KMS-11 (cell line): ENCODE measurements at regions not wholly inside any gene's neighbourhood (a gene's known extent, or its start where the extent isn't known, plus 50 kb on each side); places are given as distances from the start of the nearest gene placed in this dataset.

Source experiments
- H2AFZ ChIP-seq: fragments of 200-600 bp; sonication (generic); 2 replicates; pipeline ENCODE4 v1.6.1; 2016; ENCODE audit warnings: antibody characterized with exemption, mixed run types, low read depth
- H3K27ac ChIP-seq: fragments of 200-600 bp; sonication (generic); 2 replicates; pipeline ENCODE4 v1.6.1; 2016; ENCODE audit warnings: mild to moderate bottlenecking, mixed run types
- H3K27me3 ChIP-seq: fragments of 200-600 bp; sonication (generic); 2 replicates; pipeline ENCODE4 v1.6.1; 2017; ENCODE audit warnings: mild to moderate bottlenecking, low read depth, mixed run types, moderate library complexity; ENCODE audit not compliant: insufficient read depth
- H3K36me3 ChIP-seq: fragments of 200-600 bp; sonication (generic); 2 replicates; pipeline ENCODE4 v1.6.1; 2017; ENCODE audit warnings: mild to moderate bottlenecking, mixed run types; ENCODE audit not compliant: insufficient read depth
- H3K4me1 ChIP-seq: fragments of 200-600 bp; sonication (generic); 2 replicates; pipeline ENCODE4 v1.6.1; 2016; ENCODE audit warnings: mild to moderate bottlenecking, low read depth, mixed run types; ENCODE audit not compliant: poor library complexity, severe bottlenecking
- H3K4me2 ChIP-seq: fragments of 200-600 bp; sonication (generic); 2 replicates; pipeline ENCODE4 v1.7.0; 2016; ENCODE audit warnings: mild to moderate bottlenecking, mixed run types
- H3K4me3 ChIP-seq: fragments of 200-600 bp; sonication (generic); IDR thresholded peaks from 2 replicates; pipeline ENCODE4 v1.6.1; 2017; ENCODE audit warnings: low read depth, low read length, mixed read lengths; ENCODE audit not compliant: insufficient read depth
- H3K79me2 ChIP-seq: fragments of 200-600 bp; sonication (generic); 2 replicates; pipeline ENCODE4 v1.6.1; 2016; ENCODE audit warnings: low read depth, mixed run types; ENCODE audit not compliant: insufficient read depth
- H3K9ac ChIP-seq: fragments of 200-600 bp; sonication (generic); 2 replicates; pipeline ENCODE4 v1.6.1; 2016; ENCODE audit warnings: mild to moderate bottlenecking, mixed run types
- H4K20me1 ChIP-seq: fragments of 200-600 bp; sonication (generic); 2 replicates; pipeline ENCODE4 v1.6.1; 2016; ENCODE audit warnings: mild to moderate bottlenecking, mixed run types; ENCODE audit not compliant: insufficient read depth
- TF ChIP-seq, protein P1 (sequence below): fragments of 200-600 bp; sonication (generic); conservative IDR thresholded peaks from 2 replicates; pipeline ENCODE4 v1.6.1; 2017; ENCODE audit warnings: low read depth, mild to moderate bottlenecking, antibody characterized with exemption, low read length, moderate library complexity, mixed read lengths

DNA sequence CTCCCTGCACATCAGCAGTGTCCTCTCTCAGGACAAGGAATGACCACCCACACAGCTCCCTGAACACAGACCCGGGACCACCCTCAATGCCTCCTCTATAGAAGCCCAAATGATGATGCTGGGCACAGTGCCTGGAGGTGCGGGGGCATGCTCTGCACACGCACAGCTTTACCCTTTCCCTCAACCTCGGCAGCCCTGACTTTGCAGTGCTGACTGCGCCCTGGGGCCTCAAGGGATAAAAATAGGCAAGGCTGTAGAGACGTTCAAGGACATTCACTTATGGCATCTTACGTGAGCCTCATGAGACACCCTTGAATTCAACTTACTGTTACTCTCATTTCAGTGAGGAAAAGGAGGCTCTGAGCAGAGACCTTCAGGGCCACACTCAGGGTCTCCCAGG is 521.6 kb upstream of the MGMT start:
- Histone ChIP-seq H3K27ac (no peak overlapping the region), H4K20me1 (no peaks in the 10 kb centered on the region), H3K9ac (no peak overlapping the region), H3K4me2 (no peak overlapping the region), H3K4me1 (no peaks in the 10 kb centered on the region), H2AFZ (no peak overlapping the region), H3K36me3 (no peaks in the 10 kb centered on the region), H3K79me2 (no peaks in the 10 kb centered on the region), H3K4me3 (no peak overlapping the region), H3K27me3 (no peaks in the 10 kb centered on the region)
- TF ChIP-seq, protein P1, sequence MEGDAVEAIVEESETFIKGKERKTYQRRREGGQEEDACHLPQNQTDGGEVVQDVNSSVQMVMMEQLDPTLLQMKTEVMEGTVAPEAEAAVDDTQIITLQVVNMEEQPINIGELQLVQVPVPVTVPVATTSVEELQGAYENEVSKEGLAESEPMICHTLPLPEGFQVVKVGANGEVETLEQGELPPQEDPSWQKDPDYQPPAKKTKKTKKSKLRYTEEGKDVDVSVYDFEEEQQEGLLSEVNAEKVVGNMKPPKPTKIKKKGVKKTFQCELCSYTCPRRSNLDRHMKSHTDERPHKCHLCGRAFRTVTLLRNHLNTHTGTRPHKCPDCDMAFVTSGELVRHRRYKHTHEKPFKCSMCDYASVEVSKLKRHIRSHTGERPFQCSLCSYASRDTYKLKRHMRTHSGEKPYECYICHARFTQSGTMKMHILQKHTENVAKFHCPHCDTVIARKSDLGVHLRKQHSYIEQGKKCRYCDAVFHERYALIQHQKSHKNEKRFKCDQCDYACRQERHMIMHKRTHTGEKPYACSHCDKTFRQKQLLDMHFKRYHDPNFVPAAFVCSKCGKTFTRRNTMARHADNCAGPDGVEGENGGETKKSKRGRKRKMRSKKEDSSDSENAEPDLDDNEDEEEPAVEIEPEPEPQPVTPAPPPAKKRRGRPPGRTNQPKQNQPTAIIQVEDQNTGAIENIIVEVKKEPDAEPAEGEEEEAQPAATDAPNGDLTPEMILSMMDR: no peak

DNA sequence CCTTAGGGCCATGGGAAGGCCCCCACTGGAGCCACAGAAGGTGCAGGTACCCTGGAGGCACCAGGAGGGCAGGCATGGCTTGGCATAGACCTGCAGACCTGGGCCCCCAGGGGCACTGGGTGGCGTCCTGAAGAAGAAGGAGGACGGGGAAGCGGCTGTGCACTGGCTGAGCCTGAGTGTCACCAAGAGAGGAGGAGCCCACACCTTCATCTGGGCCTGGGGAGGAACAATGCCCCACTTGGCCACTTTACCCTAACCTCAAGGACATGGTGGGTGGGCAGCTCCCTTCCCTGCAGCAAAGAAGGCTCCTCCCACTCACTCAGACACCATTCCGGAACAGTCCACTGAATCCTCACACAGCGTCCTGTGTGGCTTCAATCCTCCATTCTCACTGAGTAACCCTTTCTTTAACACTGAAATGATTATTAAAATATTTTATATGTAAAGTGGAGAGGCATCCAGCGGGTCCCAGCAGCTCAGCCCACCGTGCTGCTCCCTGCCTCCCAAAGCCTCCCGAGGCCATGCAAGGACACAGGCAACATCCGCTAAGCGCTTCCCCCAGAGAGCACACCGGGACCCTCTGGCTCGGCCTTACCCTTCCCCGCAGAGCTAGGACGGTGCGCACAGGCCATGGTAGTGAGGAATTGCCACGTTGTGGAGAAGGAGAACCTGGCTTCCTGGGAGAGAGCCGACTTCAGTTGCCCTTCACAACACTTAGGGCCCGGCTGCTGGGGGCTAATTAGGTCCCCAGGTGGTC is 516.7 kb upstream of the MGMT start:
- no peak overlapping the region for H2AFZ ChIP-seq
- H3K27me3 ChIP-seq: no peaks in the 10 kb centered on the region
- no peak overlapping the region for H3K4me3 ChIP-seq
- H3K9ac ChIP-seq: no peak overlapping the region
- no peak overlapping the region for H3K27ac ChIP-seq
- no peaks in the 10 kb centered on the region for H3K4me1 ChIP-seq
- H3K36me3 ChIP-seq: no peaks in the 10 kb centered on the region
- no peaks in the 10 kb centered on the region for H4K20me1 ChIP-seq
- H3K4me2 ChIP-seq: no peak overlapping the region
- TF ChIP-seq, protein P1: no peak
- no peaks in the 10 kb centered on the region for H3K79me2 ChIP-seq

DNA sequence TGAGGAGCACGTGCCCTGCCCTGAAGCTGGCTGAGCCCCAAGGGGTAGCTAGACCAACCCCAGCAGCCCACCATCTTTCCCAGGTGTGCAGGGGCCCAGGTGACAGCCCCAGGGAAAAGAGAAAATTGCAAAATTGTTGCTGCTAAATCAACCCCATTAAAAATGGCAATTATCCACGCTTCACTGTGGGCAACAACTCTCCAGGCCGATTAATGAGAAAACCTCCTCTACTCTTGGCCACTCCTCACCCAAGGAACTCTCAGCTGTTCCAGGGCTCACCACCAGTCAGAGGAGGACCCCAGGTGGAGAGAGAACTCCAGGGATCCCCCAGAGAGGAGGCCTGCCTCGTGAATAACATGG is 516.1 kb upstream of the MGMT start:
- H2AFZ ChIP-seq: no peak overlapping the region
- H3K36me3 ChIP-seq: no peaks in the 10 kb centered on the region
- H4K20me1 ChIP-seq: no peaks in the 10 kb centered on the region
- no peaks in the 10 kb centered on the region for H3K79me2 ChIP-seq
- no peaks in the 10 kb centered on the region for H3K4me1 ChIP-seq
- H3K27ac ChIP-seq: no peak overlapping the region
- no peak overlapping the region for H3K9ac ChIP-seq
- no peaks in the 10 kb centered on the region for H3K27me3 ChIP-seq
- H3K4me3 ChIP-seq: no peak overlapping the region
- no peak overlapping the region for H3K4me2 ChIP-seq
- TF ChIP-seq, protein P1: no peak

DNA sequence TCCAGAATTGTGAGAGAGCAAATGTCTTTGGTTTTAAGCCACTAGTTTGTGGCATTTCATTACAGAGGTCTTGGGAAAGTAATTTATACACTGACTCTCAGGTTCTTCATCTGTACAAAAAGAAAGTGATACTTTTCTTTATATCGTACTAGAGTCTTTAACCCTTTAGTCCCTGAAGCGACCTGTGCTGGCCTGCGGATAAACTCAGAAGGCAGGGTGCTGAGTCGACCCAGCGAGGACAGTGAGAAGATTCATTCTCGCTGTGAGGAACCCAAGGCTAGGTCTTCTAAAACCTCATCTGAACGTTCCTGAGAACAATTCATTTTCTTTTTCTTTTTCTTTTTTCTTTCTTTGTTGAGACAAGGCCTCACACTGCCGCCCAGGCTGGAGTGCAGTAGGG is 514.2 kb upstream of the MGMT start:
- Histone ChIP-seq H3K4me2 (no peak overlapping the region), H4K20me1 (no peaks in the 10 kb centered on the region), H3K27ac (no peak overlapping the region), H3K79me2 (no peaks in the 10 kb centered on the region), H3K27me3 (no peaks in the 10 kb centered on the region), H3K9ac (no peak overlapping the region), H3K4me1 (no peaks in the 10 kb centered on the region), H2AFZ (no peak overlapping the region), H3K4me3 (no peak overlapping the region), H3K36me3 (no peaks in the 10 kb centered on the region)
- TF ChIP-seq, protein P1: no peak
